ENCODE measurements at regions not wholly inside any gene's neighbourhood (a gene's known extent, or its start where the extent isn't known, plus 50 kb on each side); places are given as distances from the start of the nearest gene placed in this dataset.

- Histone ChIP-seq H3K4me3 (ENCODE audit: low read length in 2 of 2) (no peak overlapping the region), H3K18ac (ENCODE audit: low read length) (no peak overlapping the region), H2BK5ac (ENCODE audit: low read length) (no peak overlapping the region), H3K4ac (ENCODE audit: low read length) (no peak overlapping the region), H3K27ac (replicated peaks; ENCODE audit: low read length) (no peak overlapping the region), H3K9ac (ENCODE audit: low read depth, low read length, poor library complexity) (no peak overlapping the region), H2AK5ac (ENCODE audit: low read depth, low read length) (no peak overlapping the region), H3K4me2 (ENCODE audit: insufficient read depth, low read length, poor library complexity, severe bottlenecking) (no peak overlapping the region), H3K4me1 (ENCODE audit: control insufficient read depth in 2 of 2, insufficient read depth in 1 of 2, low read depth in 1 of 2, low read length in 2 of 2) (no peaks in the 10 kb centered on the region), H2AFZ (ENCODE audit: low read length) (no peak overlapping the region), H3K9me3 (replicated peaks in 1 of 2; ENCODE audit: control insufficient read depth in 2 of 2, insufficient read depth in 1 of 2, low read depth in 1 of 2, low read length in 2 of 2) (no peaks in the 10 kb centered on the region), H2BK15ac (ENCODE audit: low read length) (no peak overlapping the region), H3K23ac (ENCODE audit: low read depth, low read length, poor library complexity) (no peak overlapping the region), H3K27me3 (ENCODE audit: control insufficient read depth in 3 of 3, insufficient read depth in 3 of 3, low read depth in 1 of 3, low read length in 3 of 3) (no peaks in the 10 kb centered on the region), H2BK120ac (ENCODE audit: low read depth, low read length) (no peak overlapping the region), H2BK12ac (ENCODE audit: low read length) (no peak overlapping the region), H3K14ac (ENCODE audit: low read length) (no peak overlapping the region), H4K91ac (ENCODE audit: low read depth, low read length, poor library complexity) (no peak overlapping the region), H3K79me1 (ENCODE audit: low read depth, low read length) (no peaks in the 10 kb centered on the region), H3K36me3 (replicated peaks in 1 of 2; ENCODE audit: control insufficient read depth in 2 of 2, insufficient read depth in 2 of 2, low read length in 2 of 2) (no peaks in the 10 kb centered on the region), H4K8ac (ENCODE audit: low read depth, low read length) (no peak overlapping the region)
- DNase-seq (ENCODE audit: low spot score), result no peak
- no CpG with 5 or more reads among the region's 1 CpG for WGBS, 2 donors (ENCODE audit: extremely low coverage in 2 of 2, insufficient read length in 2 of 2, insufficient replicate concordance in 1 of 2)
Observed at GRCh38 chr5:91443023-91443422, 59.9 kb upstream of the ARRDC3 start.

GRCh38 chr5:91441082-91441481 lies 58.0 kb upstream of the ARRDC3 start:
- H3K4me2 ChIP-seq (ENCODE audit: insufficient read depth, low read length, poor library complexity, severe bottlenecking), result no peak overlapping the region
- no peaks in the 10 kb centered on the region for H3K36me3 ChIP-seq (replicated peaks in 1 of 2; ENCODE audit: control insufficient read depth in 2 of 2, insufficient read depth in 2 of 2, low read length in 2 of 2)
- H3K9me3 ChIP-seq (replicated peaks in 1 of 2; ENCODE audit: control insufficient read depth in 2 of 2, insufficient read depth in 1 of 2, low read depth in 1 of 2, low read length in 2 of 2), result no peaks in the 10 kb centered on the region
- no peak for DNase-seq (ENCODE audit: low spot score)
- H3K9ac ChIP-seq (ENCODE audit: low read depth, low read length, poor library complexity), result no peak overlapping the region
- H2AFZ ChIP-seq (ENCODE audit: low read length), result no peak overlapping the region
- no peak overlapping the region for H3K4me3 ChIP-seq (ENCODE audit: low read length in 2 of 2)
- no peak overlapping the region for H3K18ac ChIP-seq (ENCODE audit: low read length)
- no peak overlapping the region for H3K27ac ChIP-seq (replicated peaks; ENCODE audit: low read length)
- no peaks in the 10 kb centered on the region for H3K4me1 ChIP-seq (ENCODE audit: control insufficient read depth in 2 of 2, insufficient read depth in 1 of 2, low read depth in 1 of 2, low read length in 2 of 2)
- H3K4ac ChIP-seq (ENCODE audit: low read length), result no peak overlapping the region
- no peak overlapping the region for H4K91ac ChIP-seq (ENCODE audit: low read depth, low read length, poor library complexity)
- no peak overlapping the region for H2BK12ac ChIP-seq (ENCODE audit: low read length)
- WGBS, 2 donors (ENCODE audit: extremely low coverage in 2 of 2, insufficient read length in 2 of 2, insufficient replicate concordance in 1 of 2), result no CpG with 5 or more reads among the region's 1 CpG
- no peak overlapping the region for H3K14ac ChIP-seq (ENCODE audit: low read length)
- no peak overlapping the region for H2BK120ac ChIP-seq (ENCODE audit: low read depth, low read length)
- H2AK5ac ChIP-seq (ENCODE audit: low read depth, low read length), result no peak overlapping the region
- no peak overlapping the region for H4K8ac ChIP-seq (ENCODE audit: low read depth, low read length)
- no peak overlapping the region for H2BK5ac ChIP-seq (ENCODE audit: low read length)
- H3K23ac ChIP-seq (ENCODE audit: low read depth, low read length, poor library complexity), result no peak overlapping the region
- H2BK15ac ChIP-seq (ENCODE audit: low read length), result no peak overlapping the region
- H3K79me1 ChIP-seq (ENCODE audit: low read depth, low read length), result no peaks in the 10 kb centered on the region
- H3K27me3 ChIP-seq (ENCODE audit: control insufficient read depth in 3 of 3, insufficient read depth in 3 of 3, low read depth in 1 of 3, low read length in 3 of 3), result no peaks in the 10 kb centered on the region

GRCh38 chr5:91438871-91439270 lies 55.8 kb upstream of the ARRDC3 start:
- Histone ChIP-seq H2BK120ac (ENCODE audit: low read depth, low read length) (no peak overlapping the region), H2BK5ac (ENCODE audit: low read length) (no peak overlapping the region), H3K14ac (ENCODE audit: low read length) (no peak overlapping the region), H2BK12ac (ENCODE audit: low read length) (no peak overlapping the region), H3K4me3 (ENCODE audit: low read length in 2 of 2) (no peak overlapping the region), H3K18ac (ENCODE audit: low read length) (no peak overlapping the region), H3K79me1 (ENCODE audit: low read depth, low read length) (no peaks in the 10 kb centered on the region), H3K23ac (ENCODE audit: low read depth, low read length, poor library complexity) (no peak overlapping the region), H3K36me3 (replicated peaks in 1 of 2; ENCODE audit: control insufficient read depth in 2 of 2, insufficient read depth in 2 of 2, low read length in 2 of 2) (no peaks in the 10 kb centered on the region), H3K27ac (replicated peaks; ENCODE audit: low read length) (no peak overlapping the region), H3K4me1 (ENCODE audit: control insufficient read depth in 2 of 2, insufficient read depth in 1 of 2, low read depth in 1 of 2, low read length in 2 of 2) (no peaks in the 10 kb centered on the region), H2AFZ (ENCODE audit: low read length) (no peak overlapping the region), H3K27me3 (ENCODE audit: control insufficient read depth in 3 of 3, insufficient read depth in 3 of 3, low read depth in 1 of 3, low read length in 3 of 3) (no peaks in the 10 kb centered on the region), H3K4me2 (ENCODE audit: insufficient read depth, low read length, poor library complexity, severe bottlenecking) (no peak overlapping the region), H3K9me3 (replicated peaks in 1 of 2; ENCODE audit: control insufficient read depth in 2 of 2, insufficient read depth in 1 of 2, low read depth in 1 of 2, low read length in 2 of 2) (no peaks in the 10 kb centered on the region), H3K9ac (ENCODE audit: low read depth, low read length, poor library complexity) (no peak overlapping the region), H2AK5ac (ENCODE audit: low read depth, low read length) (no peak overlapping the region), H2BK15ac (ENCODE audit: low read length) (no peak overlapping the region), H4K8ac (ENCODE audit: low read depth, low read length) (no peak overlapping the region), H4K91ac (ENCODE audit: low read depth, low read length, poor library complexity) (no peak overlapping the region), H3K4ac (ENCODE audit: low read length) (no peak overlapping the region)
- DNase-seq (ENCODE audit: low spot score), result no peak
- no CpG with 5 or more reads among the region's 1 CpG for WGBS, 2 donors (ENCODE audit: extremely low coverage in 2 of 2, insufficient read length in 2 of 2, insufficient replicate concordance in 1 of 2)

- Histone ChIP-seq H3K79me1 (ENCODE audit: low read depth, low read length) (no peaks in the 10 kb centered on the region), H3K4ac (ENCODE audit: low read length) (no peak overlapping the region), H2BK12ac (ENCODE audit: low read length) (no peak overlapping the region), H3K36me3 (replicated peaks in 1 of 2; ENCODE audit: control insufficient read depth in 2 of 2, insufficient read depth in 2 of 2, low read length in 2 of 2) (no peaks in the 10 kb centered on the region), H2BK5ac (ENCODE audit: low read length) (no peak overlapping the region), H2BK15ac (ENCODE audit: low read length) (no peak overlapping the region), H4K8ac (ENCODE audit: low read depth, low read length) (no peak overlapping the region), H3K9me3 (replicated peaks in 1 of 2; ENCODE audit: control insufficient read depth in 2 of 2, insufficient read depth in 1 of 2, low read depth in 1 of 2, low read length in 2 of 2) (no peaks in the 10 kb centered on the region), H3K23ac (ENCODE audit: low read depth, low read length, poor library complexity) (no peak overlapping the region), H3K4me3 (ENCODE audit: low read length in 2 of 2) (no peak overlapping the region), H3K18ac (ENCODE audit: low read length) (no peak overlapping the region), H3K9ac (ENCODE audit: low read depth, low read length, poor library complexity) (no peak overlapping the region), H2AK5ac (ENCODE audit: low read depth, low read length) (no peak overlapping the region), H3K27me3 (ENCODE audit: control insufficient read depth in 3 of 3, insufficient read depth in 3 of 3, low read depth in 1 of 3, low read length in 3 of 3) (no peaks in the 10 kb centered on the region), H3K27ac (replicated peaks; ENCODE audit: low read length) (no peak overlapping the region), H3K4me1 (ENCODE audit: control insufficient read depth in 2 of 2, insufficient read depth in 1 of 2, low read depth in 1 of 2, low read length in 2 of 2) (no peaks in the 10 kb centered on the region), H2BK120ac (ENCODE audit: low read depth, low read length) (no peak overlapping the region), H4K91ac (ENCODE audit: low read depth, low read length, poor library complexity) (no peak overlapping the region), H3K14ac (ENCODE audit: low read length) (no peak overlapping the region), H2AFZ (ENCODE audit: low read length) (no peak overlapping the region), H3K4me2 (ENCODE audit: insufficient read depth, low read length, poor library complexity, severe bottlenecking) (no peak overlapping the region)
- WGBS, 2 donors (ENCODE audit: extremely low coverage in 2 of 2, insufficient read length in 2 of 2, insufficient replicate concordance in 1 of 2), result no CpG with 5 or more reads among the region's 3 CpGs
- no peak for DNase-seq (ENCODE audit: low spot score)
Observed at GRCh38 chr5:91436241-91436640, 53.1 kb upstream of the ARRDC3 start.

All from neuronal stem cell (in vitro differentiated cells).